GM20000 (cell line): ENCODE measurements at regions not wholly inside any gene's neighbourhood (a gene's known extent, or its start where the extent isn't known, plus 50 kb on each side); places are given as distances from the start of the nearest gene placed in this dataset.

Experiments used
- DNase-seq: peaks from one replicate; pipeline ENCODE4 v3.0.0; 2012; ENCODE audit warnings: low spot score
- CTCF ChIP-seq: IDR thresholded peaks from 2 replicates; pipeline ENCODE4 v1.5.1; 2012; ENCODE audit warnings: mild to moderate bottlenecking, control low read depth; ENCODE audit errors: extremely low read depth, missing control alignments

GRCh38 chr1:172909606-172910326, 141.0 kb downstream of the TNFSF18 start:
- no peak for TF ChIP-seq CTCF
- no peak for DNase-seq

GRCh38 chr1:172912765-172913260, 137.9 kb downstream of the TNFSF18 start:
- TF ChIP-seq CTCF: no peak
- DNase-seq: no peak

GRCh38 chr1:172914501-172915144, 136.1 kb downstream of the TNFSF18 start:
- DNase-seq: no peak

GRCh38 chr1:172915271-172915670, 135.5 kb downstream of the TNFSF18 start:
- TF ChIP-seq CTCF: no peak

More at GRCh38 chr1:172914501-172915144, 136.1 kb downstream of the TNFSF18 start:
- no peak for TF ChIP-seq CTCF

GRCh38 chr1:172916116-172916515, 134.6 kb downstream of the TNFSF18 start:
- no peak for TF ChIP-seq CTCF
- DNase-seq: no peak

More at GRCh38 chr1:172915271-172915670, 135.5 kb downstream of the TNFSF18 start:
- no peak for DNase-seq

- no peak for DNase-seq
- no peak for TF ChIP-seq CTCF
Observed at GRCh38 chr1:172917972-172918371, 132.8 kb downstream of the TNFSF18 start.

- no peak for DNase-seq
- no peak for TF ChIP-seq CTCF
Observed at GRCh38 chr1:172918478-172918877, 132.3 kb downstream of the TNFSF18 start.
